Stimulated activated CD4-positive, alpha-beta T cell treated with anti-CD3 and anti-CD28 coated beads, Interleukin-1b, Interleukin-23, amount 100 ng/mL, for 48 hours (primary cell): ENCODE measurements at regions not wholly inside any gene's neighbourhood (a gene's known extent, or its start where the extent isn't known, plus 50 kb on each side); places are given as distances from the start of the nearest gene placed in this dataset.

Experiments
- DNase-seq: peaks from one replicate; pipeline ENCODE4 v3.0.0-alpha.2; 2020

DNA sequence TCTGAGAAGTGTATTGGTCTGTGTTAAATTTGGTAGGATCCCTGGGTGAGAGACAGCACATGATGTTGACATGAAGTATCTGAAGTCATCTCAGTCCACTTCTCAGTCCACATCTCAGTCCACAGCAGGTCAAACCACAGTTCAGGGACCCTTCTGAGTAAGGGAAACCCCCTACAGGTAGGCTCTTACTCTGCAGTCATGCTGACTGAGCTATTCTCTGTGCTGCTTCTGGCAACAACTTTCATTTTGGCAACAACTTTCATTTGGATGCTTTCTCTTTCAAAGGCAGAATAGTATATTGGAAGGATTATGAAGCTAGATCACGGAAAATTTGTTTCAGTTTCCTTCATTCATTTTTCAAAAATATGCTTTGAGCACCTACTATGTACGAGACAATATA lies 178.2 kb upstream of the GOLIM4 start:
- no peak for DNase-seq

DNA sequence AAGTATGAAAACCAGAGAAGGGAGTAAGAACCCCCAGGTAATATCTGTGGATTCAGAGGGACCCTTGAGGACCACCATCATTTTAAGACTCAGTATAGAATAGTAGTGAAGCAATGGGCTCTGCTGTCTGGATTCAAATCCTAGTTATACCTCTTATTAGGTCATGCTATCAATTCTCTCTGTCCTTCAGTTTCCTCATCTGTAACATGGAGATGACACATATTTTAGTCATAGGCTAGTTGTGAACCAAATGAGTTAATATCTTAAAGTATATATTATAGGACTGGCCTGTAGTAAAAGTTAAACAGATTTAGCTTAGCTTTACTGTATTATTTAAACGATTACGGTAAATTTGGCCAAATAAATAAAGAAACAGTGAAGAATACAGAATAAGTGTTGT lies 177.3 kb upstream of the GOLIM4 start:
- DNase-seq = no peak

DNA sequence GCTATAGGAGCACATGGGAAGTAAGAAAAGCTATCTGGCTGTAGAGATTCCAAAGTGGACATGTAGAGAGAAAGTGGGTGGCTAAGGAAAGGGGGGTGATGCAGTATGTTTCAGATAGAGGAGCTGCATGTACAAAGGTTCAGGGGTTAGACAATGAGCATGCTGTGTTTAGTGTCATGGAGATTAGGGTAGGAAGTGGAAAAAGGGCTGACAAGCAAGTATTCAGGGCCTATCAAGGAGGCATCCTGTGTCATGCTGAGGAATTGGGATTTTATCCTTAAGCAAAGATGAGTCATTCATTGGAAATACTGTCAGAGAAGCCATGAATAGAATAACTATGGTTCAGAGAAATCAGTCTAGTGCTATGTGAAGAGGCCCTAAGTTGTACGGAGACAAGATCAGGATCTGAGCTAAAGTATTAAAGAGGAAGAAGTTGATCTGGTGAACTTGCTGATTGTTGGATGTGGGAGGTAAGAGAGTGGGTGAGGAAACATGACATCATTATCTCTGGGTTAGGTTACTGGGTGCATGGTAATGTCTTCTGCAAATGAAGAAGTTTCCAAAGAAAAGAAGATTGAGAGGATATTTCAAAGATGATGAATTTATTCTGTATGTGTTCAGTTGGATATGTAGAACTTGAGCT lies 176.7 kb upstream of the GOLIM4 start:
- no peak for DNase-seq

DNA sequence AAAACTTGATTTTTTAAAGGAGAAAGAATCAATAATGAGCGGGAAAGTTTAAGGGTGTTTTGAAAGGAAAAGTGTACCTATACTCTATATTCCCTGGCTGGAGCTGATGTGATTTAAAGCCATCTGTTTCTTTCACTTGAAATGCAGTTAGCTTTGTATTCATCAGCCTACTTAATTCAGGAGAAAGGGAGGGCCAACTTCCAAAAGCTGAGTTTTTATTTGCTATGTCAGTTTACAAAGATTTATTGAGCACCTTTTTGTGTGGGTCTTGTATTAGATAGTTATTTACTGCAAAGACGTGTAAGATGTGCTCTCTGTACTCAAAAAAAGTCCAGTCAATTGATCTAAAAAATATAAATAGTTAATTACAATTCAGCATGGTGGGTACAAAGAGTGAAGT lies 176.2 kb upstream of the GOLIM4 start:
- no peak for DNase-seq

DNA sequence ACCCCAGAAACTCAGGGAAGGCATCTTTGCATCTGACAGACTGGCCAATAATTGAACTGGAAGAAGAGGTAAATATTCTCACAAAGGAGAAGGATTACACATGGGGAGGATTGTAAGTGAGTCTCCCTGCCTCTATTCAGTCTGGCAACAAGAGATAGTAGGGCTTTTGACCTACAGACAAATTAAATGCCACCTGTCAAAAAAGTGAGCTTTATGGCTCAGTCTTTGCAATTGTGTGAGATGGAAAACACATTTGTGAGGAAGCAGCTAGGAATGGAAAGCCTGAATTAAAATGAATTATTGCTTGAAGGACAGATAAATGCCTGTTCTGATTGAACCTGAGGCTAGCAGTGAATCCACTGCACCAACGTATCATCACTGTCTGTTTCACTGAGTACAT lies 173.3 kb upstream of the GOLIM4 start:
- DNase-seq = no peak

DNA sequence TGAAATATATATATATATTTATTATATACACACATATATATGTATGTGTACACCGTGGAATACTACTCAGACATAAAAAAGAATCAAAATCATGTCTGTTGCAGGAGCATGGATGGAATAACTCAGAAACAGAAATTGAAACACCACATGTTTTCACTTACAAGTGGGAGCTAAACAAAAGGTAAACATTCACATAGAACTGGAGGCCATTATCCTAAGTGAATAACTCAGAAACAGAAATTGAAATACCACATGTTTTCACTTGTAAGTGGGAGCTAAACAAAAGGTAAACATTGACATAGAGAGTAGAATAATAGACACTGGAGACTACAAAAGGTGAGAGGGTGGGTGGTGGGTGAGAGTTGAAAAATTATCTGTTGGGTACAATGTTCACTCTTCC lies 171.5 kb upstream of the GOLIM4 start:
- no peak for DNase-seq

DNA sequence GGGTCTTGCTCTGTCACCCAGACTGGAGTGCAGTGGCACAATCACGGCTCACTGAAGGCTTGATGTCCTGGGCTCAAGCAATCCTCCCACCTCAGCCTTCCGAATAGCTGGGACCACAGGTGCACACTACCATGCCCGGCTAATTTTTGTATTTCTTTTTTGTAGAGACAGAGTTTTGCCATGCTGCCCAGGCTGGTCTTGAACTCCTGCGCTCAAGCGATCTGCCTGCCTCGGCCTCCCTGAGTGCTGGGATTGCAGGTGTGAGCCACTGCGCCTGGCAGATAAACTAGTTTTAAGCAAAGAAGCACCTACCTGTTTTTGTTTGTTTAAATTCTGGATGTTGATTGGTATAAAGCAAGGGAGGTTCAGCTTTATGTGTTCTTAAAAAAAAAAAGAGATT lies 170.6 kb upstream of the GOLIM4 start:
- no peak for DNase-seq

DNA sequence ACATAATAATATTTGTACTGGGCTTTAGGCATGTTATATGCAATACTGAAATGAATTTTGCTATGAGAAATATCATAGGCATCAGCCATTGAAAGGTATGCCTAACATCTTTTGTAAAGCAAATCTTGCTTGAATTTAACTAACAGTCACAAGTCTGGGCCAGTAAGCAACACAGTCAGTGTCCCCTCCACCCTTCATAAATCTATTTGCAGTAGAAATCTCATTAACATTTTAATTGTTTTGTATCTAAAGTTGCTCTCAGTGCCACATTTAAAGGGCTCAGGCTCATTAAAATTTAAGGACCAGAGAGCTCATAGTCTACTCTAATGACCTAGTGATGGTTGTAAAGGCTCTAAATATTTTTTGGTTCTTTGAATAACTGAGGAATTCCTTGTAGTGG lies 167.2 kb upstream of the GOLIM4 start:
- no peak for DNase-seq

DNA sequence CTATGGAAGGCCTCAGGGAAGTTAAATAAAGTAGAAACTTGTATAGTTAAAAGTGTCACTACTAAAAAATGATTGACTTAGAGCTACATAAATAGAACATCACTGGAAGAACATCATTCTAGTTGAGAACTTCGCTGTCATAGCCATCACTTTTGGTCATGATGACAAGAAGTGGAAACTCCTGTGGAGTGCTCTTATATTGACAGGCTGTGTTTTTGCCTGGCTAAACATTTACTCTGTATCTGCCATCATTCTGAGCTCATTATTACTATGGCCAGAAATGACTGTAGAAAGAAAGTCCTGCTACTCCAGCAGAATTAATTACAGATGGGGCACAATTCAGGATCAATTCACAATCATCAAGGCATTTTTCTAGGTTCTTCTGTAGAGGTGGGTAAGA lies 165.1 kb upstream of the GOLIM4 start:
- no peak for DNase-seq

DNA sequence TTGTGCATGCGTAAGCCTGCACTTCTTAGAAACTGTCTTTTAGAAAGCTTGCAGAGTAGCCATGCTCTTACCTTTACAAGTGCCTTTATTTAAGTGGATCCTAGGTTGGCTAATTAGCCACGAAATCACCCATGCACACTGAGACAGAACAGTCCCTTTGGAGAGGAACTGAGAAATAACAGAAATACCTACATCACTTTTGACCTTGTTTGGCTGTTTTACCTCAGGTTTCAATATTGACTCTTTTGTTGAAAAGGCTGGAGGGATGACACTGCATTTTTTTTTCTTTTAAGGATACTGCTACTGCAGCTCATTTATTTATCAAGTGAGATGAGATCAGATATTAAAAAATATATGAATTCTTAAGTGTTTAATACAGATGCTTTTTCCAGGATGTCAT lies 155.6 kb upstream of the GOLIM4 start:
- DNase-seq = no peak

DNA sequence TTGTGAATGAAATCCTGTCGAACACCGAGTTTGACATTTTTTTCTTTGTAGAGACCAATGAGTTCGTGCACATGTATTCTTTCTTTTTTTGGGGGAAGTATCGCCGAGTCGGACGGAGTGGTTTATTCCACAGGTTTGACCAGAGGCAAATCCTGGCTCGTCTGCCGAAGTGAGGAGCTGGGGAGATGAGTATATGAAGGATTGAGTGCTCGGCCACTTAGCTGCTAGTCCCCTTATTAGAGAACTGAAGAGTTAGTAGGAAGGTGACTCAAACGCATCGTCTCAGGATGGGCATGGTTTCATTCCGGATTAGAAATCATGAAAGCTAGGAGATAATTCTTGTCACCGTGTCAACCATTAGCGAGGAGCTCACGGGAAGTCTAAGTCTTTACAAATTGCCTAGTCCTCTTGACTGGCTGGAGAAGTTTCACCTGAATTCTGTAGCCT lies 154.7 kb upstream of the GOLIM4 start:
- no peak for DNase-seq

DNA sequence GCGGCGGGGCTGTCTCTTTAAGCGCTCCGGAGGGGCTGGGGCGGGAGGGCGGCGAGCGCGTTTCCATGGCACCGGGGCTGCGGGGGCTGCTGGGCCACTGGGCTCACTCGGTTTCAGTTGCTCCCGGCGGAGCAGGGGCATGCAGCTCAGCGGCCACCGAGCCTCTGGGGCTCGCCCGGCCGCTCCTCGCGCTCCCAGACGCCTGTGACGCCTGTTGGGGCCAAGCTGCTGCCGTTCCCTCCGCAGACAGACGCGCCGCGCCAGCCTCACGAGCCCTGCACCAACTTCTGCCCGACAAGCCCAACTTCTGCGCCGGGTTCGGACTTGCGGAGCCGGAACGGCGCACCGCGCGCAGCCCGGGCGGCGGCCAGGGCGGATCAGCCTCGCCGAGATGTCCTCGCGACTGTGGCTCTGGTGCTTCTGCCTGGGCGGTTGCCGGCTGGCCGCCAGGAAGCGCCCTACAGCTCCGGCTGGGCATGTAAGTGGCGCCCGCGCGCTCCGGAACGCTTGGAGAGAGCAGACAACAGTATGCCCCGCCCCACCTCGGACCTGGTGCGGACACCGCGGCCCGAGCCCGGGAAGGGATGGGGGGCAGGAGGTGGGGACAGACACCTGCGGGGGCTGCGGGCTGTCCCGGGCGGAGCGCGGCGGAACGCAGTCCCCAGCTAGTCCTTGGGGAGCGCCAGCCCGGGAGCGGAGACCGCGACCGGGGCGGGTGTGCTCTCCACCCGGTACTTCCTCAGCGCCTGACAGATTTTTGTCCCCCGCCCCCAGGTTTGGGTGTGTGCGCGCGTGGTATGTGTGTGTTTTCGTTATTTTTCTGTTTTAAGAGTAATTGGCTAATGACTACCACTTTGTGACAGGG lies 154.1 kb upstream of the GOLIM4 start:
- peak; percentile 6 for DNase-seq

DNA sequence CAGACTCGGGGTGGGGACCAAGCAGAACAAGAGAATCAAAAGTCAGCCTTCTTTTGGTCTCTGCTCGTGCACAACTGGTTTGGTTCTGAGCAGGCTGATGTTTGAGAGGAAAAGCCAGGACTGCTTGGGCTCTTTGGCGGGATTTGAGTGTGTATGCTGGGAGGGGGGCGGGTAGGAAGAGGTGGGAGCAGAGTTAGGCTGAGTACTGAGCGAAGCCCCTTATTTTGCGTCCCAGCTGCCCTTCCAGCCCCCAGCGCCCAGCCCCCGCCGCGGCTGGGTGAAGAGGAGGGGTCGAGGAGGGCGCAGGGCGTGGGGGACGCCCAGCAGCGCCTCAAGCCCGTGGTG lies 153.5 kb upstream of the GOLIM4 start:
- no peak for DNase-seq

DNA sequence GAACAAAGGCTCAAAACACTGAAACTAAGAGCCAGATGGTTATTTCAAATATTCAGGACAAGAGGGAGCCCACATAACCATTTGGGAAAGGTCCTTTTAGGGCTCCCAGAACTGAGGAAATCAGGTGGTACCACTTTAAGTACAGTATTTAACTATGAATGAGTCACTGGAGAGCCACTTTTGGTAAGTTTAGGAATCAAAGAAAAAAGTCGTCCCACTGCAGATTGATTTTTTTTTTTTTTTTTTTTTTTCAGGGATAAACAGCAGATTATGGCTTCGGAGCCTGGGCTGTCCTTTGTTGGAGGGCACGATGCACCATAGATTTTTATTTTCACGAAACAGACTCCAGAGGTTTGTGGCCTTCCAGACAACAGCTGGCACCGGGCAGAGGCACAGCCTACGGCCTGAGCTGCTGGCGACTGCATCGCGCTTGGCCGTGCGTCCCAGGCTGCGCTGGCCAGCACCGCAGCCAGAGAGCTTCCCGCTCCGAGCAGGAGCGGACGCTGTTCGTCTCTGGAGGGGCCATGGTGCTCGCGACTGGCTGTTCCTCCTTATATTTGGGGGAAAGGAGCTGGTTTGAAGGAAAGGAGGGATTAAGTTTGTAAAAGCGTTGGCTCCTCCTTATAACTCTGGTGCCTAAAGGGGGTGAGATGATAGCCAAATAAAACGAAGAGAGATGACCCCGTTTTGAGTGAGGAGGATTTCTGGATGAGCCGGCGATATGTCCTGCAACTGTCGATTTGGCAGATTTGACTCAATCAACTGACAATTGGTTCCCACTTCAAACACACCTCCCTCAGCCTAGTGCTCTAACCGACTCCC lies 152.9 kb upstream of the GOLIM4 start:
- no peak for DNase-seq

DNA sequence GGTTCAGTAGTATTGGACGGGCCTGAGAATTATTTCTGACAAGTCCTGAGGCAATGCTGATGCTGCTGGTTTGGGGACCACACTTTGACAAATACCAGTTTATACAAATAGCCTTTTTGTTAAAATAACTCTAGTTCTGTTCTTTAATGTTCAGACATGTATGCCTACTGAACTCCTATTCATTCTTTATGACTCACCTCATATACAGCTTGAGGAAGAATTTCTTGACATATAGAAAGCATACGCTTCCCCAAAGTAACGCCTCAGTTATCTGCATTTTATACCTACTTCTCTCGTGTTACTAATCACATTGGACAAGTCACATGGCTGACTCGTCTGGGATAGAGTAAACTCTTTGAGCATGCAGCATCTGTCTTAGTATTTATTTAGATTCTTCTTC lies 145.4 kb upstream of the GOLIM4 start:
- no peak for DNase-seq

DNA sequence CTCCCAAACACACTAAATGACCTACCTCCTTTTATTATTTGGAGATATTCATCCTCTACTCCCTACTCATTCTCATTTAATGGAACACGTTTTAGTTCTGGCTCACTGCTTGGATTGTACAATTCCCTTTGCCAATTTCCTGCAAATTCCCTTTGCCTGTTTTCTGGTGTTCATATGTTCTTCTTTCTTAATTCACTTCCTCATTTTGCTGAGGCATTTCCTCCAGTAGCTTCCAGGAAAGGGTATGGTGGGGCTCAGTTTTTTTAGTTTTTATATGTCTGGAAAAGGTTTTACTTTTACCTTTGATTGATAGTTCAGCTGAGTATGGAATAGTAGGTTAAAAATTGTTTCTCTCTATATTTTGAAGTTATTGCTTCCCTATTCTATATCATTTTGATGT lies 143.6 kb upstream of the GOLIM4 start:
- DNase-seq = no peak

DNA sequence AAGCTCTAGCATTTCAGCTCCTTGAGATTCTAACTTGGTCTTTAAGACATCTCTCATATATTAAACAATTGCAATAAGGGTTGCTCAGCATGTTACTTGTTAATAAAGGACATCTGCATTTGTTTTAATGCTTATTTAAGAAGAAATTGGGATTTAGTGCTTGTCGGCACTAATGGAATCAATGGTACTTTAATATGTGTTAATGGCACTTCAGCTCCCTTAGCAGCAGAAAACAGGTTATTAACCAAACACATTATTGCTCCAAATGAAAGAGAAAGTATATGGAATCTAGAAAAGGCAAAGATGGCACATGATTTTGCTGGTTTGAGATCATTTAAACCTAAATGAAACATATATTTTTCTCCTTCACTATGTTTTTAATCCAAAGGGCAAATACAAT lies 137.3 kb upstream of the GOLIM4 start:
- DNase-seq = no peak

DNA sequence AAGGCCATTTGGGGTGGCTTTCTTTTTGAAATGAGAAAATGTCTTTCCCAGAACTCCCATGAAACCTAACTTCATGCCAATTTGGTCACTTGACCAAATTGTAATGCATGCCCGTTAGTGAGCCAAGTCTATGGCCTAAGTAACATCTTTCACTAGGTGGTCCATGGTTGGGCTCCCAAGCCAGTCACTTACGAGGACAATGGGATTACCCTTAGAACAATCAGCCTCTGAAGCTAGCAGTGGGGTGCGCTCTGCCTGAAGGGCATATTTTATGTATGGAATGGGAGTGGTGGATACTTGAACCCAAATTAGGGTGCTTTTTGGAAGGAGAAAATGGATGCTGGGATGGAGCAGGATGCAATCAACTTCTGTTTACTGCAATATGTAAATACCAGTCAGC lies 127.4 kb upstream of the GOLIM4 start:
- DNase-seq = no peak

DNA sequence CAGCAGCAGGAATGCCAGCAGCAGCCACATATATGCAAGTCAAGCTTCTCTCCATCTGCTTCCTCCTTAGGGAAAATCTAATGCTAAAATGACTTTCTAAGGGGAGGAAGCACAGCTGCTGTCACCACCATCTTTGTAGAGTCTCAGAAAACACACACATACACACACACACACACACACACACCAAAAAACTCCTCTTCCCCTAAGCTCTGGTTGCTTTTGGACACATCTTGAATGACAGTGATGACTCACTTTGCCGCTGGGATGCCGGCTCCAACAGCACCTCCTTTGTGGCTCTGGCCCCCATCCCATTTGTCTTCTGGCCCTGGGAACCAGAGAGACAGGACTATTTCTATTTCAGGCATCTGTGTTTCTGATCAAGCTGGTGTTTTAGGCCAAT lies 124.8 kb upstream of the GOLIM4 start:
- no peak for DNase-seq

DNA sequence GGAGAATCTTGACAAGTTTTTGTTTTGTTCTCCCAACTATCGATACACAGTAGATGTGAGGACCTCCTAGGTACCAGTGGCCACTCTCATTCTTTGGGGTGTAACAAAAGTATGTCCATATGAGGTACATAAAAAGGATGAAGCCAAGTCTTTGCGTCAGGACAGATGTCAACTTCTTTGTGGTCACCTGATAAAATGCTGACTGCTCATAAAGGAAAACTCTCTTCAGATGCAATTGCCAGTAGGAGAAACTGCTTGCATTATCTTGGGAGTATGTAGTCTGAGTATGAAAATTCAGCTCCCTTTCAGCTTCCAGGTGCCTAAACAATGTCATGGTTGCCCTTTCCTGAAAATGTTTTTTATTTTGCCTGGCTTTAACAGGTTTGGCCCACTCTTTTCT lies 123.8 kb upstream of the GOLIM4 start:
- no peak for DNase-seq

DNA sequence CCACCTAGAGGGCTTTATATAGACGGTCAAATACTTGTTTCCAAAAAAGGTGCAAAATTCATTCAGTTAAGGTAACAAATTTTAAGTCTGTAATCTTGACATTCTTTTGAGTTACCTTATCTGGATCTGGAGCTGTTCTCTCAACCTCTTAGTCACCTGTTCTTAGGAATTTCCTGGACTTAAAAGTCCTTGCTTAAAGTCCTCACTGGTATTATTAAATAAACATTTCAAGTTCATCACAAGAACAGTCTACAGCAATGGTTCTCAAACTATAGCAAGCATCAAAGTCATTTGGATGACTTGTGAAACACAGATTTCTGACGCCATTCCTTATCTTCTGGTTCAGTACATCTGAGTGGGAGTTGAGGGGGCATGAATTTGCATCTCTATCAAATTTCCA lies 122.9 kb upstream of the GOLIM4 start:
- no peak for DNase-seq

DNA sequence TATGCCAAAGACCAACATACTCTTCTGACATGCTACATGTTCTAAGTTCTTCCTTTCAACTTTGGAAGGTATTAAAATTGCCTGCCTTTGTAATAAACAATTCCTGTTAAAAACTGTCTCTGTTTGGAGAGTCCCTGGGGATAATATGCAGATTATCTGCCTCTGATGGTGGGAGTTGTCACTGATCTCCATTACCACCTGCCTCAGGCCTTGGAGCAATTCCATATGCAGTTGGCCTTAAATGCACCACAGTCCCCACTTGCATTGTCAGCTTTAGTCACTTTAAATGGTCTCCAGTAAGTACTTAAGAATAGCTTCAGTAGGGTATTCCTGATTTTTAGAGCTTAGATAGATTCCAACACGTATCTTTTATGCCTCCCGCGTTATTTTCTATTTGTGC lies 121.1 kb upstream of the GOLIM4 start:
- no peak for DNase-seq

DNA sequence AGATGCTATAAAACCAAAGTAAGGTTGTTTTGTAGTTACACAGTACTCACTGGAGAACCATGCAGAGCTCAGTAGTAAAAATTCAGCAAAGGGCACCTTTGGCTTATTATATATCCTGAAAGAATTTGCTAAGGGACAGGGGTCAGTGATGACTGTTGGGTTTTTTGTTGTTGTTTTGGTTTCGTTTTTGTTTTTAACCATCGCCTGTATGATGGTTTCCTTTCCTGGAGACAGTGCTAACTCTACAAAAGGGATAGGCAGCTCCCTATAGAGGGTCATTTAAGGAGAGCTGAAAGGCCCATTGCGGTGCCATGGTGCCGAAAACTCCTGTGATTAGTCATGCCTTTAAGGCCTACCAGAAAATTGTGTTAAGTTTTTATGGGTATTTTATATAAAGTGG lies 118.2 kb upstream of the GOLIM4 start:
- no peak for DNase-seq

DNA sequence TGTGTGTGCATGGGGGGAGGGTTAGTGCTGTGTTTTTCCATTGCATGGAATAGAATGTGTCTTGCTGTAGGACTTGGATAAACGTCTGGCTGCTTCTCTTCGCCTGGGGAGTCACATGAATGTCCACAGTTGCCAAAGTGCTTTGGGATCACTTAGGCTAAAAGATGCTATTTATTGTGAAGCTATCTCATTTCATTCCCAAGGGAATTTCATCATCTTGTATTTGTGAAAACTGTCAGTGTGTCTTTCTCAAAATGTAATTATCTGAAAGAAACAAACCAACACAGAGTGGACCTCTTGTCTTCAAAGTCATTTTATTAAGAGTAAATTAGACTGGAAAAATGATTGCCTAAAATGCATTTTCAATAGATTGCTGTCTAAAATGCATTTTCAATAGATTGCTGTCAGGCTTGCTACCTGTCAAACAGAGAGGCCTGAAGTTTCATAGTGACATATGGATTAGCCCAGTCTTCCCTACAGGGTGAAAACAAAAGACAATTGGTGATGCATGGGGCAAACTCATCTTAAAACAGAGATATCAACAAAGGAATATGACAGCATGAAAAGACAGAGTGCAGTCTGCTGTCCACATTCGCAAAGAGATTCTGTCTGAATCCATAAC lies 117.1 kb upstream of the GOLIM4 start:
- DNase-seq = no peak
